LNCaP clone FGC (cell line): ENCODE measurements at regions not wholly inside any gene's neighbourhood (a gene's known extent, or its start where the extent isn't known, plus 50 kb on each side); places are given as distances from the start of the nearest gene placed in this dataset.

Experiments used
- DNase-seq: peaks from one replicate; pipeline ENCODE4 v3.0.0-alpha.2; 2011; ENCODE audit warnings: low read depth
- H3K4me3 ChIP-seq: 2 replicates; pipeline ENCODE4 v1.5.1; 2011; ENCODE audit warnings: mild to moderate bottlenecking, low read depth, low read length, control low read depth
- TF ChIP-seq, protein P1 (sequence below): IDR thresholded peaks from 2 replicates; pipeline ENCODE4 v1.5.1; 2012; ENCODE audit warnings: mild to moderate bottlenecking; ENCODE audit not compliant: control insufficient read depth, insufficient read depth; ENCODE audit errors: extremely low read depth

DNA sequence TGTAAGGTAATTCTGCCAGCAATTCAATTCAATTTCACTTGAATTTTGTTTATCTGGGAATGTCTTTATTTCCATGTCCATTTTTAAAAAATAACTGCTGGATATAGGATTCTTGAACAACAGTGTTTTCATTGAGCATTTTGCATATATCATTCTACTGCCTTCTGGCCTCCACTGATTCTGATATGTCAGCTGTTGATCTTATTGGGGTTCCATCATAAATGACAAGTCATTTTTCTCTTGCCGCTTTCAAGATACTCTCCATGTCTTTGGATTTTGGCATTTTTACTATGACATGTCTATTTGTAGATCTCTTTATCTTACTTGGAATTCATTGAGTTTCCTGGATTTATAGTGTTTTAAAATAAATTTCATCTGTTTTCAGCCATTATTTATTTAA lies 180.5 kb upstream of the LMNTD1 start:
- no peak overlapping the region for H3K4me3 ChIP-seq

DNA sequence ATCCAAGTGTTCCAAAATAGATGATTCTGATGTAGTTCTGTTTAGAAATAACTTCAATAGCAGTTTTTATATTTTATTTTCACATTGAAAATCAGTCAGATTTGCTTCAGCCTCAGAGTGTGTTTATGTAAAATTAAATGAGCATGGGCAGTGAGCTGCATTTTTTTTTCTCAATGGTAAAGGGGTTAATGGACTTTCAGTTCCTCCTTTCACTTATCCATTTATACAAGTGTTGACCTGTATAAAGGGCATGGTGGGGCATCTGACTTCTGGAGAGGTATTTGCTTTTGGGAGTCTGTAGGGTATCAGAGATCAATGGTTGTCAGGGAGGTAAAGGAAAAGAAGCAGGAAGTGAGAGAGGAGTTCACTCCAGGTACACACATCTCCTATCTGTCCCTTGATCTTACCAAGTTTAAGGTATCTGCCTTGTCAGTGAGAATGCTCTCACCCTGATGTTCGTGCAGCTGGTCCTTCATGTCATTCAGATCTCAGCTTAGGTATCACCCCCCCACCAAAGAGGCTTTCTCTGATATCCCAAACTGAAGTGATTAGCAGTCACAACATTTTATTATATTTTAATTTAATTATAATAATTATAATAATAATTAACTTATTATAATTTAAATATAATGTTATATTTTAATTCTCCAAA lies 181.6 kb upstream of the LMNTD1 start:
- no peak overlapping the region for H3K4me3 ChIP-seq
- DNase-seq = no peak
- TF ChIP-seq, protein P1, sequence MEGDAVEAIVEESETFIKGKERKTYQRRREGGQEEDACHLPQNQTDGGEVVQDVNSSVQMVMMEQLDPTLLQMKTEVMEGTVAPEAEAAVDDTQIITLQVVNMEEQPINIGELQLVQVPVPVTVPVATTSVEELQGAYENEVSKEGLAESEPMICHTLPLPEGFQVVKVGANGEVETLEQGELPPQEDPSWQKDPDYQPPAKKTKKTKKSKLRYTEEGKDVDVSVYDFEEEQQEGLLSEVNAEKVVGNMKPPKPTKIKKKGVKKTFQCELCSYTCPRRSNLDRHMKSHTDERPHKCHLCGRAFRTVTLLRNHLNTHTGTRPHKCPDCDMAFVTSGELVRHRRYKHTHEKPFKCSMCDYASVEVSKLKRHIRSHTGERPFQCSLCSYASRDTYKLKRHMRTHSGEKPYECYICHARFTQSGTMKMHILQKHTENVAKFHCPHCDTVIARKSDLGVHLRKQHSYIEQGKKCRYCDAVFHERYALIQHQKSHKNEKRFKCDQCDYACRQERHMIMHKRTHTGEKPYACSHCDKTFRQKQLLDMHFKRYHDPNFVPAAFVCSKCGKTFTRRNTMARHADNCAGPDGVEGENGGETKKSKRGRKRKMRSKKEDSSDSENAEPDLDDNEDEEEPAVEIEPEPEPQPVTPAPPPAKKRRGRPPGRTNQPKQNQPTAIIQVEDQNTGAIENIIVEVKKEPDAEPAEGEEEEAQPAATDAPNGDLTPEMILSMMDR = no peak

More for the DNA sequence above, 180.5 kb upstream of the LMNTD1 start:
- TF ChIP-seq, protein P1 = no peak
- DNase-seq = no peak

DNA sequence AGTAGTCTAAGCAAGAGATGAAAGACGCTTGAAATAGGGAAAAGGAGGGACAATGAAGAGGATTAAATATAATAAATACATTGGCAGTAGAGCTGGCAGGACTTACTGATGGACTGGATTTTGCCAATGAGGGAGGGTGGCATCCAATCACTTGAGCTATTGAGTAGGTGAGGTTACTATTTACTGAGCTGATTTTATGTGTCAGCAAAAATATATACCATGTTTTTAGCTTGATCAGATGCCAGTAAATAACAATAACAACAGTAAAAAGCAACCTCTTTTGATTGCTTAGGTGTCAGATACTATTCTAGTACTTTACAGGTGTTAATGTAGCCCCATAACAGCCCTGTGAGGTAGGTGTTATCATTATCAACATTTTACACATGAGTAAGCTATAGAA lies 187.5 kb upstream of the LMNTD1 start:
- no peak overlapping the region for H3K4me3 ChIP-seq
- no peak for DNase-seq
- TF ChIP-seq, protein P1 = no peak

DNA sequence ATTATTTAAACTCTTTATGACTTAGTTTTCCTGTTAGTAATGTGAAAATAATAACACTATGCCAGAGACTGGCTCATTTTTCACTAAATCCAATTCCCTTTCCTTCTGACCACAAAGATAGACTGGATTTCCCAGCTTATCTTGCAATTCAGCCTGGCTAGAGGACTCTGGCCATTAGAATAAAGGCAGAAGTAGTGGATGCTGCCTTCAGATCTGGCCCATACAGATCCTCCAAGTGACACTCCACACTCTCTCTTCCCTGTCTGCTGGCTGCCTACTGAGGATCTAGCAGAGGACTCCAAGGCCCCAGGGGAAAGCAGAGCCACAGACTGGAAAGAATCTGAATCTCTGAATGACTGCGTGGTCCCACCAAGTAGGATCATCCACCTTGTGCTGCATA lies 188.8 kb upstream of the LMNTD1 start:
- TF ChIP-seq, protein P1 = no peak
- no peak for DNase-seq
- no peak overlapping the region for H3K4me3 ChIP-seq

DNA sequence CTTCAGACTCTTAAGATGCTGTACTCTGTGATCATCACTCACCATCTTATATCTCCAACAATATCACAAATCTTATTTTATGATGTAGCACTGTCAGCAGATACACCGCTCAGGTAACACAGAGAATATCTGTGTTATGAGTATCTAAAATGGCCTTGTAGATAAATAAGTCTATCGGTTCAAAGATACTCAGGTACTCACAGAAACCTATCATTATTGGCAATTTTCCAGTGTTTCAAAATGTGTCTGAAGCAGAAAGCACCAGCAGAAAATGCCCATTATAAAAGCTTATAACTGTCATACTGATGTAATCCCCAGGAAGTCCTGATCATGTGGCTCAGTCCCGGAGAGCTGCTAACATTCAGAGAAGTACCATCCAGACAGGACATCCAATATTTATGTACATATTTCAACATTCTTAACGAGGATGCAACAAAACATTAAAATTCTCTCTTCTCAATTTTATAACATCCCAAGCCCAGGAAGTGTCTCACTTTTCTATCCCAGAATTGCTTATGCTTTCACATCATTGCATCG lies 190.7 kb upstream of the LMNTD1 start:
- TF ChIP-seq, protein P1 = no peak
- no peak for DNase-seq
- H3K4me3 ChIP-seq = no peak overlapping the region

DNA sequence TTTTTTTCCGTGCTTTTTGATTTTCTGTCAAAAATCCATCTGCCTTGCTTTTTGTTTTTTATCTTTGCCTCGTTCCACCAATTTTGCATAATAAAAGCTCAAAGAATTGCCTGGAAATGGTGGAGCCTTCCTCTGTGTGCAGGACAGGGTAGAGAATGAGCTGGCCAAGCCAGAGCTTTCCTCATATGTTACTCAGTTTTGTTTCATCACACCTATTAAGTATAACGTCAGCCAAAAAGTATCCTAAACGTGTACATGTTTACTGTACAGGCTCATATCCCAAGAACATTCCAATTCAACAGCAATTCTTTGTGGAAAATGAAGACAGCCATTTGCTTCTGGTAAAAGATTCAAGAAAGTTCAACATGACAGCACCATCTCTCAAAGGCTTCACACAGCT lies 191.2 kb upstream of the LMNTD1 start:
- TF ChIP-seq, protein P1 = no peak
- no peak overlapping the region for H3K4me3 ChIP-seq
- no peak for DNase-seq

DNA sequence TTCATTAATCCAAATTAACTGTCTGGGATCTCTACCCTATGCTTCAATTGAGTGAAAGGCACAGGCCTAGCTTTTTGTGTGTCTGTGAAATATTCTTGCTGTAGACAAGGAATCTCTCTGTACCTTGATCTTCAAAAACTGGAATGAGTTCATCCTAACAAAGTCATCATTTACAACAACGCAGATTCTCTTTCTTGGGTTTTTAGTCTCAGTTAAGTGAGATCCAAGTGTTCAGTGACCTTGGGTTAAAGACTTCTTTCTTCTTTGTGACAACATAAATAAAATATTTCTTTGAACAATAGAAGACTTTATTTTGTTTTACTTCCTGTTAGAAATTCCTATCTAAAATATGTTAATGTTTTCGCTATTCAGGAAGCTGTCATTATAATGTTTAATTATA lies 192.2 kb upstream of the LMNTD1 start:
- TF ChIP-seq, protein P1 = no peak
- no peak overlapping the region for H3K4me3 ChIP-seq
- no peak for DNase-seq
